ENCODE measurements at regions not wholly inside any gene's neighbourhood (a gene's known extent, or its start where the extent isn't known, plus 50 kb on each side); places are given as distances from the start of the nearest gene placed in this dataset.

- no peak for DNase-seq (ENCODE audit: low read depth, low spot score)
- H4K20me1 ChIP-seq (ENCODE audit: control insufficient read depth, extremely low read depth, insufficient read depth, low read length) = no peaks in the 10 kb centered on the region
- H3K9me1 ChIP-seq (ENCODE audit: control insufficient read depth, extremely low read depth, insufficient read depth, low read length) = no peaks in the 10 kb centered on the region
- no peak overlapping the region for H3K9ac ChIP-seq (ENCODE audit: control insufficient read depth, extremely low read depth, insufficient read depth, low read length)
- no peak overlapping the region for H3K4me2 ChIP-seq (ENCODE audit: control insufficient read depth, extremely low read depth, insufficient read depth, low read depth, low read length)
- FAIRE-seq = no peak
- no peaks in the 10 kb centered on the region for H3K27me3 ChIP-seq (ENCODE audit: control insufficient read depth, extremely low read depth, insufficient read depth, low read length)
- no peak overlapping the region for H2AFZ ChIP-seq (ENCODE audit: control insufficient read depth, low read length)
- dilution Hi-C loops (cut with MboI; ENCODE audit: extremely low pct_ligation_motif_present, low sequenced_read_pairs) = no loop called here
- TF ChIP-seq, protein P1, sequence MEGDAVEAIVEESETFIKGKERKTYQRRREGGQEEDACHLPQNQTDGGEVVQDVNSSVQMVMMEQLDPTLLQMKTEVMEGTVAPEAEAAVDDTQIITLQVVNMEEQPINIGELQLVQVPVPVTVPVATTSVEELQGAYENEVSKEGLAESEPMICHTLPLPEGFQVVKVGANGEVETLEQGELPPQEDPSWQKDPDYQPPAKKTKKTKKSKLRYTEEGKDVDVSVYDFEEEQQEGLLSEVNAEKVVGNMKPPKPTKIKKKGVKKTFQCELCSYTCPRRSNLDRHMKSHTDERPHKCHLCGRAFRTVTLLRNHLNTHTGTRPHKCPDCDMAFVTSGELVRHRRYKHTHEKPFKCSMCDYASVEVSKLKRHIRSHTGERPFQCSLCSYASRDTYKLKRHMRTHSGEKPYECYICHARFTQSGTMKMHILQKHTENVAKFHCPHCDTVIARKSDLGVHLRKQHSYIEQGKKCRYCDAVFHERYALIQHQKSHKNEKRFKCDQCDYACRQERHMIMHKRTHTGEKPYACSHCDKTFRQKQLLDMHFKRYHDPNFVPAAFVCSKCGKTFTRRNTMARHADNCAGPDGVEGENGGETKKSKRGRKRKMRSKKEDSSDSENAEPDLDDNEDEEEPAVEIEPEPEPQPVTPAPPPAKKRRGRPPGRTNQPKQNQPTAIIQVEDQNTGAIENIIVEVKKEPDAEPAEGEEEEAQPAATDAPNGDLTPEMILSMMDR (optimal IDR thresholded peaks at IDR 0.05 in 1 of 3, IDR thresholded peaks at IDR 0.05 in 1 of 3, conservative IDR thresholded peaks at IDR 0.05 in 1 of 3; ENCODE audit: extremely low read depth in 1 of 3, insufficient read depth in 2 of 3, low read length in 3 of 3) = no peak
- no peak for TF ChIP-seq EZH2 (IDR thresholded peaks at IDR 0.05; ENCODE audit: low read length)
- H3K4me1 ChIP-seq (ENCODE audit: control insufficient read depth, extremely low read depth, insufficient read depth, low read length) = no peaks in the 10 kb centered on the region
- no peaks in the 10 kb centered on the region for H3K36me3 ChIP-seq (ENCODE audit: control insufficient read depth in 2 of 2, extremely low read depth in 1 of 2, insufficient read depth in 2 of 2, low read length in 2 of 2)
- H3K27ac ChIP-seq (ENCODE audit: control insufficient read depth, insufficient read depth, low read length) = no peak overlapping the region
- H3K79me2 ChIP-seq (ENCODE audit: control insufficient read depth, insufficient read depth, low read length) = no peaks in the 10 kb centered on the region
- H3K4me3 ChIP-seq (ENCODE audit: control insufficient read depth in 2 of 3, extremely low read depth in 1 of 3, insufficient read depth in 2 of 3, low read depth in 1 of 3, low read length in 3 of 3) = no peak overlapping the region
- H3K9me3 ChIP-seq (ENCODE audit: control insufficient read depth, low read depth, low read length) = no peaks in the 10 kb centered on the region
Measured at GRCh38 chr9:13364271-13365000, 84.9 kb upstream of the MPDZ start.

DNA sequence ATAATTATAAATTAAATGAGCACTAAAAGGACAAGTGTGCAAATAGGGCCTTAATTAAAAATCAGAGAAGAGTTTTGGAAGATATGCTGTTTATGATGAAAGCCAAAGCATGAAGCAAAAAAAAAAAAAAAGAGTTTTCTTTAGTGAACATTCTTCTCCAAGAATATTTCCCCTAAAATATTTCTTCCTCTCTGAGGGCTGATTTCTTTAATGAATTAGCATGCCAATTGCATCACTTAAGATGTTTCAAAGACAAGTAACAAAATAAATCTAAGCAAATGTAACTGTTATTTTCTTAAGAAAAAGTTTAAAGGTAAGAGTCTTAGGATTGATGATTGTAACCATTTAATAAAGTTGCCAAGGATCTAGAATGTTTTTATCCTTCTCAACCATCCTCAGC, 81.6 kb upstream of the MPDZ start:
- no peak overlapping the region for H3K4me2 ChIP-seq (ENCODE audit: control insufficient read depth, extremely low read depth, insufficient read depth, low read depth, low read length)
- TF ChIP-seq, protein P1 (optimal IDR thresholded peaks at IDR 0.05 in 1 of 3, IDR thresholded peaks at IDR 0.05 in 1 of 3, conservative IDR thresholded peaks at IDR 0.05 in 1 of 3; ENCODE audit: extremely low read depth in 1 of 3, insufficient read depth in 2 of 3, low read length in 3 of 3) = no peak
- no peak for TF ChIP-seq EZH2 (IDR thresholded peaks at IDR 0.05; ENCODE audit: low read length)
- DNase-seq (ENCODE audit: low read depth, low spot score) = no peak
- peaks cover 7% of the 10 kb centered on the region for H3K4me1 ChIP-seq (ENCODE audit: control insufficient read depth, extremely low read depth, insufficient read depth, low read length)
- H2AFZ ChIP-seq (ENCODE audit: control insufficient read depth, low read length) = no peak overlapping the region
- FAIRE-seq = no peak
- H3K27ac ChIP-seq (ENCODE audit: control insufficient read depth, insufficient read depth, low read length) = no peak overlapping the region
- no peaks in the 10 kb centered on the region for H4K20me1 ChIP-seq (ENCODE audit: control insufficient read depth, extremely low read depth, insufficient read depth, low read length)
- no peak overlapping the region for H3K4me3 ChIP-seq (ENCODE audit: control insufficient read depth in 2 of 3, extremely low read depth in 1 of 3, insufficient read depth in 2 of 3, low read depth in 1 of 3, low read length in 3 of 3)
- H3K27me3 ChIP-seq (ENCODE audit: control insufficient read depth, extremely low read depth, insufficient read depth, low read length) = no peaks in the 10 kb centered on the region
- dilution Hi-C loops (cut with MboI; ENCODE audit: extremely low pct_ligation_motif_present, low sequenced_read_pairs) = no loop called here
- no peaks in the 10 kb centered on the region for H3K9me1 ChIP-seq (ENCODE audit: control insufficient read depth, extremely low read depth, insufficient read depth, low read length)
- no peaks in the 10 kb centered on the region for H3K9me3 ChIP-seq (ENCODE audit: control insufficient read depth, low read depth, low read length)
- H3K36me3 ChIP-seq (ENCODE audit: control insufficient read depth in 2 of 2, extremely low read depth in 1 of 2, insufficient read depth in 2 of 2, low read length in 2 of 2) = no peaks in the 10 kb centered on the region
- H3K9ac ChIP-seq (ENCODE audit: control insufficient read depth, extremely low read depth, insufficient read depth, low read length) = no peak overlapping the region
- no peaks in the 10 kb centered on the region for H3K79me2 ChIP-seq (ENCODE audit: control insufficient read depth, insufficient read depth, low read length)

Data from keratinocyte (primary cell).